Endothelial cell of umbilical vein (primary cell): ENCODE measurements at regions not wholly inside any gene's neighbourhood (a gene's known extent, or its start where the extent isn't known, plus 50 kb on each side); places are given as distances from the start of the nearest gene placed in this dataset.

Experiments used
- BruUV-seq: library from RNA; stranded (reverse); fragments of 400-500 nt; replicated peaks from 2 replicates; lab custom pipeline; 2021; lab: Mats Ljungman, UMichigan
- CTCF ChIA-PET: fragments of 300-600, 350-600 bp; sonication (Branson Sonifier 250); formaldehyde crosslinking; loops from one replicate; lab custom pipeline; 2021; ENCODE audit warnings: antibody characterized with exemption, inconsistent platforms; lab: Charles Lee
- POLR2A ChIA-PET: fragments of 300-600, 350-600 bp; sonication (Branson Sonifier 250); formaldehyde crosslinking; loops from one replicate; lab custom pipeline; 2021; ENCODE audit warnings: antibody characterized with exemption, inconsistent platforms; lab: Charles Lee
- DNase-seq: peaks from one replicate; pipeline ENCODE4 v3.0.0-alpha.2; 2011; ENCODE audit warnings: low read depth, low spot score
- FAIRE-seq: peaks from 2 replicates; lab custom pipeline; 2011; peaks lifted over from hg19 to GRCh38; lab: Jason Lieb, UNC
- H2AFZ ChIP-seq: 2 replicates; pipeline ENCODE4 v1.6.0; 2012; ENCODE audit warnings: low read depth, low read length, control low read depth, inconsistent platforms
- H3K27ac ChIP-seq: 2 replicates; pipeline ENCODE4 v1.5.1; 2011; ENCODE audit warnings: low read depth, mild to moderate bottlenecking, control low read depth, low read length, moderate library complexity; ENCODE audit not compliant: insufficient read depth
- H3K27me3 ChIP-seq, 2 experiments: 2 replicates each; pipeline versions ENCODE4 v1.6.0 to v1.6.1; 2011; ENCODE audit warnings: low read length in 2 of 2, mixed read lengths in 1 of 2; ENCODE audit not compliant: control insufficient read depth in 2 of 2, insufficient read depth in 2 of 2
- H3K36me3 ChIP-seq, 2 experiments: 2 replicates in 1 of 2; 3 replicates in 1 of 2; pipeline ENCODE4 v1.5.1; 2011; ENCODE audit warnings: low read length in 2 of 2, mild to moderate bottlenecking in 1 of 2, moderate library complexity in 1 of 2; ENCODE audit not compliant: control insufficient read depth in 2 of 2, insufficient read depth in 2 of 2; ENCODE audit errors: extremely low read depth in 1 of 2
- H3K4me1 ChIP-seq: 3 replicates; pipeline ENCODE4 v1.5.1; 2011; ENCODE audit warnings: mild to moderate bottlenecking, low read length; ENCODE audit not compliant: control insufficient read depth, insufficient read depth; ENCODE audit errors: extremely low read depth
- H3K4me2 ChIP-seq: 2 replicates; pipeline ENCODE4 v1.6.1; 2011; ENCODE audit warnings: low read length, control low read depth, mixed read lengths; ENCODE audit not compliant: insufficient read depth
- H3K4me3 ChIP-seq, 3 experiments: fragments of 200-600 bp in 1 of 3; sonication (generic), shearing (Covaris generic) in 1 of 3; replicated peaks in 1 of 3; 2 replicates each; pipeline ENCODE4 v1.5.1; 2011 to 2016; ENCODE audit warnings: control low read depth in 3 of 3, low read length in 3 of 3, mild to moderate bottlenecking in 2 of 3, inconsistent platforms in 1 of 3, low read depth in 1 of 3, moderate library complexity in 1 of 3; ENCODE audit not compliant: insufficient read depth in 1 of 3
- H3K79me2 ChIP-seq: 2 replicates; pipeline ENCODE4 v1.6.0; 2012; ENCODE audit warnings: low read length, inconsistent platforms; ENCODE audit not compliant: control insufficient read depth, insufficient read depth
- H3K9ac ChIP-seq: replicated peaks from 2 replicates; pipeline ENCODE3; 2011; ENCODE audit warnings: low read length, control low read depth; ENCODE audit not compliant: insufficient read depth; ENCODE audit errors: extremely low read depth
- H3K9me1 ChIP-seq: replicated peaks from 3 replicates; pipeline ENCODE4 v1.6.0; 2011; ENCODE audit warnings: mild to moderate bottlenecking, low read length; ENCODE audit not compliant: control insufficient read depth, insufficient read depth; ENCODE audit errors: extremely low read depth
- H3K9me3 ChIP-seq: replicated peaks from 2 replicates; pipeline ENCODE4 v1.5.1; 2012; ENCODE audit warnings: low read length, inconsistent platforms; ENCODE audit not compliant: control insufficient read depth, insufficient read depth
- H4K20me1 ChIP-seq: replicated peaks from 2 replicates; pipeline ENCODE3; 2011; ENCODE audit warnings: mild to moderate bottlenecking, low read length; ENCODE audit not compliant: control insufficient read depth, insufficient read depth; ENCODE audit errors: extremely low read depth
- CTCF ChIP-seq, 2 donors: IDR thresholded peaks; 1 replicate in 1 of 2; 2 replicates in 1 of 2; pipeline ENCODE4 v1.5.1; 2011; ENCODE audit warnings: low read length in 2 of 2, mild to moderate bottlenecking in 2 of 2, moderate library complexity in 2 of 2, control low read depth in 1 of 2, inconsistent platforms in 1 of 2, low read depth in 1 of 2; ENCODE audit not compliant: insufficient read depth in 1 of 2; ENCODE audit errors: extremely low read depth in 1 of 2
- FOS ChIP-seq: IDR thresholded peaks from 2 replicates; pipeline ENCODE4 v1.6.1; 2011; ENCODE audit warnings: mild to moderate bottlenecking, low read length, moderate library complexity, borderline replicate concordance; ENCODE audit not compliant: insufficient read depth
- GATA2 ChIP-seq: IDR thresholded peaks from 2 replicates; pipeline ENCODE4 v1.7.0; 2011; ENCODE audit warnings: low read depth, mild to moderate bottlenecking, moderate library complexity, mixed read lengths, low read length; ENCODE audit not compliant: insufficient read length, insufficient read depth
- JUN ChIP-seq: IDR thresholded peaks from 2 replicates; pipeline ENCODE4 v1.6.1; 2011; ENCODE audit warnings: borderline replicate concordance, low read depth; ENCODE audit not compliant: insufficient read length, insufficient read depth
- POLR2AphosphoS5 ChIP-seq: IDR thresholded peaks from 2 replicates; pipeline ENCODE4 v1.6.1; 2012; ENCODE audit warnings: low read depth, mild to moderate bottlenecking, control low read depth, low read length, moderate library complexity; ENCODE audit not compliant: insufficient read depth
- dilution Hi-C: fragments of 300-500 bp; cut with MboI; formaldehyde crosslinking; loops from one replicate; pipeline ENCODE4 v1.15.0; 2019; ENCODE audit warnings: low sequenced_read_pairs; ENCODE audit not compliant: extremely low pct_ligation_motif_present
- intact Hi-C: fragments of 100-400 bp; cut with micrococcal nuclease; formaldehyde crosslinking; loops from one replicate; pipeline ENCODE4 v1.10.0; 2022

- Histone ChIP-seq H3K27ac (peak overlapping the region; percentile 2), H3K4me1 (peaks cover 24% of the 10 kb centered on the region), H3K9me3 (no peaks in the 10 kb centered on the region), H4K20me1 (no peaks in the 10 kb centered on the region), H3K36me3 (no peaks in the 10 kb centered on the region), H3K9me1 (no peaks in the 10 kb centered on the region), H3K79me2 (no peaks in the 10 kb centered on the region), H3K27me3 (peaks cover 0 to 1% of the 10 kb centered on the region in 2 experiments), H3K4me2 (peak overlapping the region; percentile 45), H3K4me3 (no peak overlapping the region), H3K9ac (no peak overlapping the region), H2AFZ (peak overlapping the region; percentile 48)
- dilution Hi-C loops = no loop called here
- ChIA-PET CTCF (no interaction called here), POLR2A (no interaction called here)
- BruUV-seq = no TSS peak
- DNase-seq (peak; percentile 15), FAIRE-seq (no peak)
- TF ChIP-seq CTCF (IDR thresholded peaks at IDR 0.05; ENCODE audit: extremely low read depth in 1 of 2, insufficient read depth in 1 of 2, low read depth in 1 of 2, low read length in 2 of 2) (no peak), JUN (no peak), FOS (no peak), POLR2AphosphoS5 (no peak), GATA2 (peak; percentile 9)
- intact Hi-C loops = no loop called here
Measured at GRCh38 chr16:63612462-63613227, 1509.2 kb downstream of the CDH11 start.
